Glutamatergic neuron (in vitro differentiated cells): ENCODE measurements at regions not wholly inside any gene's neighbourhood (a gene's known extent, or its start where the extent isn't known, plus 50 kb on each side); places are given as distances from the start of the nearest gene placed in this dataset.
A peak's percentile ranks its signal among the peaks of the same experiment; 100 is the strongest.

Source experiments
- DNase-seq: peaks from one replicate; pipeline ENCODE4 v3.0.0; 2022
- H3K27ac Mint-ChIP-seq: one replicate; pipeline ENCODE4 v1.8.0; 2020; ENCODE audit warnings: mild to moderate bottlenecking, mixed read lengths, inconsistent platforms; ENCODE audit not compliant: unreplicated experiment
- H3K27me3 Mint-ChIP-seq: one replicate; pipeline ENCODE4 v1.8.0; 2020; ENCODE audit warnings: mild to moderate bottlenecking, moderate library complexity, mixed read lengths, inconsistent platforms; ENCODE audit not compliant: unreplicated experiment
- H3K36me3 Mint-ChIP-seq: one replicate; pipeline ENCODE4 v1.8.0; 2020; ENCODE audit warnings: mild to moderate bottlenecking, mixed read lengths, inconsistent platforms; ENCODE audit not compliant: unreplicated experiment
- H3K4me1 Mint-ChIP-seq: one replicate; pipeline ENCODE4 v1.8.0; 2020; ENCODE audit warnings: mild to moderate bottlenecking, low read depth, mixed read lengths, inconsistent platforms; ENCODE audit not compliant: unreplicated experiment
- H3K4me3 Mint-ChIP-seq: one replicate; pipeline ENCODE4 v1.8.0; 2020; ENCODE audit warnings: mild to moderate bottlenecking, mixed read lengths, inconsistent platforms; ENCODE audit not compliant: unreplicated experiment
- H3K9me3 Mint-ChIP-seq: one replicate; pipeline ENCODE4 v1.8.0; 2020; ENCODE audit warnings: mild to moderate bottlenecking, moderate library complexity, mixed read lengths, inconsistent platforms; ENCODE audit not compliant: unreplicated experiment
- TF ChIP-seq, protein P1 (sequence below): fragments of 200-600 bp; sonication (generic); IDR thresholded peaks from one replicate; pipeline ENCODE4 v1.5.0; 2021; ENCODE audit not compliant: partially characterized antibody, unreplicated experiment

DNA sequence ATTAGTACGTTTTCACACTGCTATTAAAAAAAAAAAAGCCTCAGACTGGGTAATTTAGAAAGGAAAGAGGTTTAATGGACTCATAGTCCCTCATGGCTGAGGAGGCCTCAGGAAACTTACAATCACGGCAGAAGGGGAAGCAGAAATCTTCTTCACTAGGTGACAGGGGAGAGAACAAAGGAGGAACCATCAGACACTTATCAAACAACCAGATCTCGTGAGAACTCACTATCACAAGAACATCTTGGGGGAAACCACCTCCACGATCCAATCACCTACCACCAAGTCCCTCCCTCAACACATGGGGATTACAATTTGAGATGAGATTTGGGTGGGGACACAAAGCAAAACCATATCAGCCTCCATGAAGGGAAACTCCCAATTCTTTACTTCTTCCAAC lies 85.2 kb upstream of the MAFB start:
- TF ChIP-seq, protein P1, sequence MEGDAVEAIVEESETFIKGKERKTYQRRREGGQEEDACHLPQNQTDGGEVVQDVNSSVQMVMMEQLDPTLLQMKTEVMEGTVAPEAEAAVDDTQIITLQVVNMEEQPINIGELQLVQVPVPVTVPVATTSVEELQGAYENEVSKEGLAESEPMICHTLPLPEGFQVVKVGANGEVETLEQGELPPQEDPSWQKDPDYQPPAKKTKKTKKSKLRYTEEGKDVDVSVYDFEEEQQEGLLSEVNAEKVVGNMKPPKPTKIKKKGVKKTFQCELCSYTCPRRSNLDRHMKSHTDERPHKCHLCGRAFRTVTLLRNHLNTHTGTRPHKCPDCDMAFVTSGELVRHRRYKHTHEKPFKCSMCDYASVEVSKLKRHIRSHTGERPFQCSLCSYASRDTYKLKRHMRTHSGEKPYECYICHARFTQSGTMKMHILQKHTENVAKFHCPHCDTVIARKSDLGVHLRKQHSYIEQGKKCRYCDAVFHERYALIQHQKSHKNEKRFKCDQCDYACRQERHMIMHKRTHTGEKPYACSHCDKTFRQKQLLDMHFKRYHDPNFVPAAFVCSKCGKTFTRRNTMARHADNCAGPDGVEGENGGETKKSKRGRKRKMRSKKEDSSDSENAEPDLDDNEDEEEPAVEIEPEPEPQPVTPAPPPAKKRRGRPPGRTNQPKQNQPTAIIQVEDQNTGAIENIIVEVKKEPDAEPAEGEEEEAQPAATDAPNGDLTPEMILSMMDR, result no peak
- H3K4me3 Mint-ChIP-seq, result no peak overlapping the region
- H3K4me1 Mint-ChIP-seq, result peaks cover 6% of the 10 kb centered on the region
- no peak overlapping the region for H3K27ac Mint-ChIP-seq
- no peak for DNase-seq
- no peaks in the 10 kb centered on the region for H3K9me3 Mint-ChIP-seq
- peaks cover 4% of the 10 kb centered on the region for H3K27me3 Mint-ChIP-seq
- no peaks in the 10 kb centered on the region for H3K36me3 Mint-ChIP-seq

- Mint-ChIP-seq H3K9me3 (no peaks in the 10 kb centered on the region), H3K27me3 (peaks cover 4% of the 10 kb centered on the region), H3K27ac (no peak overlapping the region), H3K4me1 (peaks cover 4% of the 10 kb centered on the region), H3K36me3 (no peaks in the 10 kb centered on the region), H3K4me3 (no peak overlapping the region)
- DNase-seq, result no peak
- TF ChIP-seq, protein P1, result no peak
Measured at GRCh38 chr20:40775561-40776146, 86.6 kb upstream of the MAFB start.

DNA sequence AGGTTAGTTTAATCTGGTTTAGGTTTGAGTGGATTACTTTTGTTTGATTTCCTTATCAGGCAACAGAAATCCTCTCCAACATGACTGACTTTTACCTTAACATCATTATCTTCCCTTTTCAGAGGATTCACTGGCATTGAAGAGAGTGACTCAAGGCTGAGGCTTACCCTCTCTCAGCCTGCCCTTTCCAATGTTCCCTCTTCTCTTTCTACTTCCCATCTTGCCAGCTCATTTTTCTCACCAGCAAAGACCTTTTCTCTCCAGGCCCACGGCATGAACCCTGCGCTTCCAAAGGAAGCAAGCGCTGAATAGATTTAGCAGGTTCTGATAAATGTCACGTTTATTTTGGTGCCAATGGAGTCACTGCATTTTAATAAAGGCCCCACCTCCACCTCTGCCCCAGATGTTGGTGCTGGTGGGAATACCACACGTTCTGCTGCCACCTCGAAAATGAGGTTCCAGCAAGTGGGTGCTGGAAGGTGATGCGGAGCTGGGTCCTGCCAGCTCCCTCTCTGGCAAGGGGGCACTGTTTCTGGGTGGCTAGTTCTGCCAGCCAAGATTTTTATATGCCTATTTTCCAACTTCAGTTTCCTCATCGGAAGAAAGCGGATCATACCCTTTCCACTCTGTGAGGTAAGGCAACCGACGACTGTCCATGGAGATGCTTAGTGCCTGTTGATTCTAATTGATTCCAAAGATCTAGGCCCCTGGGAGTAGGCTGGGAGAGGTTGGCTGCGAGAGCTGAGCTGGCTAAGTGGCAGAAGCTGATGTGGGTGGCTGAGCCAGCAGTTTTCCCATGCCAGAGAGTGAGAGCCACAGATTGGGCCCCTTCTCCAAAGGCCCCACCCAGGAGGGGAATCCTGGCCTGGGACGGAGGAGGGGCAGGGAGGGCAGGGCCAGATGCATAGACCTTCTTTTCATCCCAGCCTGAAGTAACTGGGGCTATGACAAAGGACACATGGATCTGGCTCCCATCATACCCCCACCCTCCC lies 87.7 kb upstream of the MAFB start:
- H3K36me3 Mint-ChIP-seq, result no peaks in the 10 kb centered on the region
- H3K4me3 Mint-ChIP-seq, result no peak overlapping the region
- H3K9me3 Mint-ChIP-seq, result no peaks in the 10 kb centered on the region
- H3K27ac Mint-ChIP-seq, result no peak overlapping the region
- H3K4me1 Mint-ChIP-seq, result no peaks in the 10 kb centered on the region
- TF ChIP-seq, protein P1, result no peak
- peak; percentile 38 for DNase-seq
- H3K27me3 Mint-ChIP-seq, result peaks cover 4% of the 10 kb centered on the region

- Mint-ChIP-seq H3K36me3 (no peaks in the 10 kb centered on the region), H3K9me3 (no peaks in the 10 kb centered on the region), H3K27ac (no peak overlapping the region), H3K4me3 (no peak overlapping the region), H3K4me1 (no peaks in the 10 kb centered on the region), H3K27me3 (peaks cover 4% of the 10 kb centered on the region)
- DNase-seq, result no peak
- TF ChIP-seq, protein P1, result no peak
Measured at GRCh38 chr20:40777653-40778052, 88.6 kb upstream of the MAFB start.
